Left lung (tissue), 4 donors: ENCODE measurements at regions not wholly inside any gene's neighbourhood (a gene's known extent, or its start where the extent isn't known, plus 50 kb on each side); places are given as distances from the start of the nearest gene placed in this dataset.

Experiments used
- ATAC-seq: fragments of 200-7000 bp; cut with Tn5 transposase; one replicate; pipeline ENCODE4 v1.9.1; 2020; ENCODE audit warnings: moderate library complexity
- DNase-seq, 4 donors: peaks; one replicate each; pipeline ENCODE4 v3.0.0-alpha.2; 2013 to 2020
- H3K27ac ChIP-seq, 2 donors: fragments of 200-600 bp; sonication (generic) in 1 of 2; one replicate each; pipeline versions ENCODE4 v1.5.0 to v1.8.0; 2020 to 2021
- H3K27me3 ChIP-seq, 2 donors: fragments of 200-600 bp; sonication (generic) in 1 of 2; one replicate each; pipeline versions ENCODE4 v1.5.0 to v1.8.0; 2020 to 2021
- H3K36me3 ChIP-seq, 2 donors: fragments of 200-600 bp; sonication (generic) in 1 of 2; one replicate each; pipeline versions ENCODE4 v1.5.0 to v1.8.0; 2020 to 2021
- H3K4me1 ChIP-seq, 2 donors: fragments of 200-600 bp; one replicate each; pipeline ENCODE4 v1.8.0; 2021
- H3K4me3 ChIP-seq, 2 donors: fragments of 200-600 bp; sonication (generic) in 1 of 2; one replicate each; pipeline versions ENCODE4 v1.5.0 to v1.8.0; 2020 to 2021; ENCODE audit warnings: mild to moderate bottlenecking in 1 of 2
- H3K9me3 ChIP-seq, 2 donors: fragments of 200-600 bp; sonication (generic) in 1 of 2; one replicate each; pipeline versions ENCODE4 v1.5.0 to v1.8.0; 2020 to 2021
- CTCF ChIP-seq, 2 donors: fragments of 200-600 bp; sonication (generic) in 1 of 2; IDR thresholded peaks; one replicate each; pipeline versions ENCODE4 v1.5.0 to v1.8.0; 2021; ENCODE audit warnings: antibody characterized with exemption in 2 of 2
- intact Hi-C, 2 donors: fragments of 100-400 bp; cut with DNase I; formaldehyde crosslinking; loops; one replicate each; pipeline versions ENCODE4 v1.11.2 to v1.14.2; 2022
- donor health status: DM: no; HTN: yes; CAD: no.
- donor health status: DM: no; HTN: no; CAD: no.

- TF ChIP-seq CTCF (IDR thresholded peaks at IDR 0.05), result no peak
- Histone ChIP-seq H3K4me3 (no peak overlapping the region), H3K27ac (no peak overlapping the region), H3K36me3 (no peaks in the 10 kb centered on the region), H3K9me3 (no peaks in the 10 kb centered on the region), H3K4me1 (no peaks in the 10 kb centered on the region), H3K27me3 (no peaks in the 10 kb centered on the region)
- intact Hi-C loops, result no loop called here
- ATAC-seq (no peak), DNase-seq (no peak)
Observed at GRCh38 chr1:72918940-72919339, 636.6 kb upstream of the NEGR1 start.

- TF ChIP-seq CTCF (IDR thresholded peaks at IDR 0.05), result no peak
- intact Hi-C loops, result no loop called here
Observed at GRCh38 chr1:72917920-72918319, 635.6 kb upstream of the NEGR1 start.

GRCh38 chr1:72915581-72915980 lies 633.2 kb upstream of the NEGR1 start:
- intact Hi-C loops, result no loop called here
- H3K4me1 ChIP-seq, result no peaks in the 10 kb centered on the region
- H3K9me3 ChIP-seq, result no peaks in the 10 kb centered on the region
- TF ChIP-seq CTCF (IDR thresholded peaks at IDR 0.05), result no peak
- H3K36me3 ChIP-seq, result no peaks in the 10 kb centered on the region
- H3K4me3 ChIP-seq, result no peak overlapping the region
- H3K27me3 ChIP-seq, result no peaks in the 10 kb centered on the region
- no peak overlapping the region for H3K27ac ChIP-seq
- DNase-seq, result no peak
- ATAC-seq, result no peak

More at GRCh38 chr1:72917920-72918319, 635.6 kb upstream of the NEGR1 start:
- H3K4me1 ChIP-seq, result no peaks in the 10 kb centered on the region
- no peak for DNase-seq
- H3K4me3 ChIP-seq, result no peak overlapping the region
- H3K36me3 ChIP-seq, result no peaks in the 10 kb centered on the region
- ATAC-seq, result no peak
- no peak overlapping the region for H3K27ac ChIP-seq
- no peaks in the 10 kb centered on the region for H3K9me3 ChIP-seq
- no peaks in the 10 kb centered on the region for H3K27me3 ChIP-seq

- Histone ChIP-seq H3K27ac (no peak overlapping the region), H3K9me3 (no peaks in the 10 kb centered on the region), H3K27me3 (no peaks in the 10 kb centered on the region), H3K4me3 (no peak overlapping the region), H3K4me1 (no peaks in the 10 kb centered on the region), H3K36me3 (no peaks in the 10 kb centered on the region)
- ATAC-seq (no peak), DNase-seq (no peak)
- no peak for TF ChIP-seq CTCF (IDR thresholded peaks at IDR 0.05)
- intact Hi-C loops, result no loop called here
Observed at GRCh38 chr1:72911656-72912055, 629.3 kb upstream of the NEGR1 start.

GRCh38 chr1:72896256-72896655 lies 613.9 kb upstream of the NEGR1 start:
- H3K9me3 ChIP-seq, result no peaks in the 10 kb centered on the region
- H3K27ac ChIP-seq, result no peak overlapping the region
- H3K36me3 ChIP-seq, result no peaks in the 10 kb centered on the region
- ATAC-seq (no peak), DNase-seq (peak in 2 of 4 donors; percentile 25 to 32)
- no peaks in the 10 kb centered on the region for H3K4me1 ChIP-seq
- no peaks in the 10 kb centered on the region for H3K27me3 ChIP-seq
- TF ChIP-seq CTCF (IDR thresholded peaks at IDR 0.05), result no peak
- no peak overlapping the region for H3K4me3 ChIP-seq
- intact Hi-C loops, result no loop called here
